Inferior parietal cortex (tissue), 1 donor: ENCODE measurements at regions not wholly inside any gene's neighbourhood (a gene's known extent, or its start where the extent isn't known, plus 50 kb on each side); places are given as distances from the start of the nearest gene placed in this dataset.
"Not testable (repeated sequence)": the region's sequence is repeated elsewhere in the genome, so short reads cannot be mapped to it uniquely, and the experiment has no call there.

ENCODE experiments used
- DNase-seq: peaks from one replicate; pipeline ENCODE4 v3.0.0-alpha.2; 2016; ENCODE audit errors: extremely low spot score

GRCh38 chr22:33142282-33143055, 84.3 kb upstream of the SYN3 start:
- DNase-seq = no peak

- no peak for DNase-seq
These were observed 81.8 kb upstream of the SYN3 start for GRCh38 chr22:33139937-33140336.

- not testable (repeated sequence) for DNase-seq
These were observed 80.2 kb upstream of the SYN3 start for GRCh38 chr22:33138333-33138732.

- no peak for DNase-seq
These were observed 72.3 kb upstream of the SYN3 start for GRCh38 chr22:33130473-33130872.

- DNase-seq = no peak
These were observed 71.4 kb upstream of the SYN3 start for GRCh38 chr22:33129621-33130020.

- DNase-seq = peak; percentile 52
These were observed 68.7 kb upstream of the SYN3 start for GRCh38 chr22:33126881-33127280.

GRCh38 chr22:33124471-33124870, 66.3 kb upstream of the SYN3 start:
- no peak for DNase-seq

GRCh38 chr22:33122439-33122838, 64.3 kb upstream of the SYN3 start:
- DNase-seq = not testable (repeated sequence)

GRCh38 chr22:33119044-33119443, 60.9 kb upstream of the SYN3 start:
- DNase-seq = no peak

GRCh38 chr22:33117821-33118220, 59.6 kb upstream of the SYN3 start:
- no peak for DNase-seq

GRCh38 chr22:33116841-33117547, 58.8 kb upstream of the SYN3 start:
- DNase-seq = no peak

- no peak for DNase-seq
These were observed 56.4 kb upstream of the SYN3 start for GRCh38 chr22:33114565-33114964.

GRCh38 chr22:33112580-33112979, 54.4 kb upstream of the SYN3 start:
- DNase-seq = no peak

- DNase-seq = no peak
These were observed 53.3 kb upstream of the SYN3 start for GRCh38 chr22:33111491-33111890.

GRCh38 chr22:33110562-33111163, 52.5 kb upstream of the SYN3 start:
- peak; percentile 23 for DNase-seq

- DNase-seq = peak; percentile 18
These were observed 51.6 kb upstream of the SYN3 start for GRCh38 chr22:33109514-33110430.

- no peak for DNase-seq
These were observed 49.9 kb upstream of the SYN3 start for GRCh38 chr22:33108037-33108436.
